Calu3 (cell line): ENCODE measurements at regions not wholly inside any gene's neighbourhood (a gene's known extent, or its start where the extent isn't known, plus 50 kb on each side); places are given as distances from the start of the nearest gene placed in this dataset.
A peak's percentile ranks its signal among the peaks of the same experiment; 100 is the strongest.

Experiments
- BruUV-seq: library from RNA; stranded (reverse); fragments of 400-500 nt; replicated peaks from 2 replicates; lab custom pipeline; 2021; lab: Mats Ljungman, UMichigan
- CTCF ChIA-PET: fragments of 300-600 bp; sonication (Branson Sonifier 250); formaldehyde crosslinking; loops from one replicate; lab custom pipeline; 2022; ENCODE audit warnings: antibody characterized with exemption; lab: Charles Lee
- DNase-seq: peaks from one replicate; pipeline ENCODE4 v3.0.0; 2022
- H3K27ac Mint-ChIP-seq: one replicate; pipeline ENCODE4 v1.8.0; 2022; ENCODE audit warnings: mixed read lengths; ENCODE audit not compliant: unreplicated experiment
- H3K27me3 Mint-ChIP-seq: one replicate; pipeline ENCODE4 v1.8.0; 2022; ENCODE audit warnings: mixed read lengths; ENCODE audit not compliant: unreplicated experiment
- H3K36me3 Mint-ChIP-seq: one replicate; pipeline ENCODE4 v1.8.0; 2022; ENCODE audit warnings: mild to moderate bottlenecking, moderate library complexity, mixed read lengths; ENCODE audit not compliant: insufficient read depth, unreplicated experiment
- H3K4me1 Mint-ChIP-seq: one replicate; pipeline ENCODE4 v1.8.0; 2022; ENCODE audit warnings: mild to moderate bottlenecking, low read depth, mixed read lengths; ENCODE audit not compliant: unreplicated experiment
- H3K4me3 Mint-ChIP-seq: one replicate; pipeline ENCODE4 v1.8.0; 2022; ENCODE audit warnings: mild to moderate bottlenecking, low read depth, moderate library complexity, mixed read lengths; ENCODE audit not compliant: unreplicated experiment
- H3K9me3 Mint-ChIP-seq: one replicate; pipeline ENCODE4 v1.8.0; 2022; ENCODE audit warnings: low read depth, mixed read lengths; ENCODE audit not compliant: unreplicated experiment
- intact Hi-C: fragments of 100-400 bp; cut with micrococcal nuclease; formaldehyde crosslinking; loops from one replicate; pipeline ENCODE4 v1.10.0; 2022; ENCODE audit not compliant: unreplicated experiment
- TF ChIP-seq, protein P1 (sequence below): fragments of 200-600 bp; IDR thresholded peaks from one replicate; pipeline ENCODE4 v1.8.0; 2022; ENCODE audit warnings: antibody characterized with exemption; ENCODE audit not compliant: unreplicated experiment

DNA sequence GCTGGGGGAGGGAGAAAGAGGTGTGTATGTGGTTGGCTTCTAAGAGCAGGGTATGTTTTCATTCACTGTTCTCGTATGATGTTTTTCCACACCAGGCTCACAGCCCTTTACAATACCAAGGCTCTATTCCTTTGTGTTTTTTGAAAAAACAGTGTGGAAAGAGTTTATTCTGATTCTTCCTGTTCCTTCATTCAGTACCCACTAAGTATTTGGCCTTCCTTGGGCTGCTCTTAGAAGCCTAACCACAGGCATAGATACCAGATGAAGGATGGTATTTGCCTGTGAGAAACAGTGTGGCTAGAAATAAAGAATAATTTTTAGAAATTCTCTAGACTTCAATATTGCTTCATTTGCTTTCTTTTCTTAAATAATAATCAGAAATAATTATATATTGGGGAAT is 518.0 kb upstream of the DIPK2B start:
- H3K4me3 Mint-ChIP-seq: no peak overlapping the region
- peaks cover 22% of the 10 kb centered on the region for H3K4me1 Mint-ChIP-seq
- TF ChIP-seq, protein P1, sequence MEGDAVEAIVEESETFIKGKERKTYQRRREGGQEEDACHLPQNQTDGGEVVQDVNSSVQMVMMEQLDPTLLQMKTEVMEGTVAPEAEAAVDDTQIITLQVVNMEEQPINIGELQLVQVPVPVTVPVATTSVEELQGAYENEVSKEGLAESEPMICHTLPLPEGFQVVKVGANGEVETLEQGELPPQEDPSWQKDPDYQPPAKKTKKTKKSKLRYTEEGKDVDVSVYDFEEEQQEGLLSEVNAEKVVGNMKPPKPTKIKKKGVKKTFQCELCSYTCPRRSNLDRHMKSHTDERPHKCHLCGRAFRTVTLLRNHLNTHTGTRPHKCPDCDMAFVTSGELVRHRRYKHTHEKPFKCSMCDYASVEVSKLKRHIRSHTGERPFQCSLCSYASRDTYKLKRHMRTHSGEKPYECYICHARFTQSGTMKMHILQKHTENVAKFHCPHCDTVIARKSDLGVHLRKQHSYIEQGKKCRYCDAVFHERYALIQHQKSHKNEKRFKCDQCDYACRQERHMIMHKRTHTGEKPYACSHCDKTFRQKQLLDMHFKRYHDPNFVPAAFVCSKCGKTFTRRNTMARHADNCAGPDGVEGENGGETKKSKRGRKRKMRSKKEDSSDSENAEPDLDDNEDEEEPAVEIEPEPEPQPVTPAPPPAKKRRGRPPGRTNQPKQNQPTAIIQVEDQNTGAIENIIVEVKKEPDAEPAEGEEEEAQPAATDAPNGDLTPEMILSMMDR: no peak
- H3K27ac Mint-ChIP-seq: no peak overlapping the region
- DNase-seq: no peak
- H3K27me3 Mint-ChIP-seq: no peaks in the 10 kb centered on the region
- H3K36me3 Mint-ChIP-seq: no peaks in the 10 kb centered on the region
- BruUV-seq: no TSS peak
- peaks cover 2% of the 10 kb centered on the region for H3K9me3 Mint-ChIP-seq
- CTCF ChIA-PET: no interaction called here
- intact Hi-C loops: no loop called here

DNA sequence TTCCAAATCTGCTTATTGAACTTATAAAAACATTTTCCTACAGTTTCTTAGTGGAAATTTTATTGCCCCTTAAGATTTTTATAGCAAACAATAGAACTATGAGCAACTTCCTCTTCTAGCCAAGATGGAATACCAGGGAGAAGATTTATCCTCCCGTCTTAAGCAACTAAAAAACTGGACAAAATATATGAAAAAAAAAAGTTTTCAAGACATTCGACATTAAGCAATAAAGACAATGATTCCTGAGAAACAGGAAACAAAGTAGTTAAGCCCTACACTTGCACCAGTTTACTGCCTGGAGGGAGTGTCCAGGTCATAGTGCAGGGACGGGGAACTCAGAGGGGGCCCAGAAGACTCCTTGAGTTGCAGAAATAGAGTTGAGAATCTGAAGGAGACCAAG is 516.1 kb upstream of the DIPK2B start:
- TF ChIP-seq, protein P1: no peak
- CTCF ChIA-PET: no interaction called here
- Mint-ChIP-seq H3K27ac (no peak overlapping the region), H3K4me1 (peaks cover 31% of the 10 kb centered on the region), H3K9me3 (peaks cover 2% of the 10 kb centered on the region), H3K4me3 (no peak overlapping the region), H3K36me3 (no peaks in the 10 kb centered on the region), H3K27me3 (no peaks in the 10 kb centered on the region)
- BruUV-seq: no TSS peak
- DNase-seq: no peak
- intact Hi-C loops: no loop called here

GRCh38 chrX:45715748-45716147 is 515.1 kb upstream of the DIPK2B start:
- Mint-ChIP-seq H3K36me3 (no peaks in the 10 kb centered on the region), H3K27me3 (no peaks in the 10 kb centered on the region), H3K9me3 (peaks cover 2% of the 10 kb centered on the region), H3K4me1 (peaks cover 41% of the 10 kb centered on the region), H3K4me3 (no peak overlapping the region), H3K27ac (no peak overlapping the region)
- DNase-seq: no peak
- TF ChIP-seq, protein P1: no peak
- CTCF ChIA-PET: no interaction called here
- no TSS peak for BruUV-seq
- intact Hi-C loops: no loop called here

DNA sequence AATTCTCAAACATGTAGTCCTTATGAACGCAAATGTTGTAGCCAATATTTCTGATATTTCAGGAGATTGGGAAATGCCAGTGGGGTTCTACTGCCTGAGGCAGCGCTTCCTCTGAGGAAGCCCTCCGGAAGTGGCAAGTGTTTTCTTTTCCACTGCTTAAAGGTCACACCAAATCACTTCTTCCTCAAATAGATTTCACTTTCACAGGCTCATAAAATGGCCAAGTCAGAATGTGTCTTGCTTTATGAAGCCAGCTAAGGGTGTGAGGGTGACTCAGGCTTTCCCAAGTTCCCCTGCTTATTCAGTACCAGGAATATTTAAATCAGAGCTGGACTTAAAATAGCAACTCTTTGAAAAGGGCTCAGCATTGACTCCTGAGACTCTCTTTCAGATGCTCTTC is 514.2 kb upstream of the DIPK2B start:
- Mint-ChIP-seq H3K36me3 (peaks cover 6% of the 10 kb centered on the region), H3K4me1 (peaks cover 46% of the 10 kb centered on the region), H3K27me3 (no peaks in the 10 kb centered on the region), H3K9me3 (peaks cover 2% of the 10 kb centered on the region), H3K4me3 (no peak overlapping the region), H3K27ac (no peak overlapping the region)
- no peak for DNase-seq
- CTCF ChIA-PET: no interaction called here
- TF ChIP-seq, protein P1: no peak
- no TSS peak for BruUV-seq
- intact Hi-C loops: no loop called here

- peaks cover 6% of the 10 kb centered on the region for H3K36me3 Mint-ChIP-seq
- H3K27ac Mint-ChIP-seq: peak overlapping the region; percentile 88
- H3K9me3 Mint-ChIP-seq: no peaks in the 10 kb centered on the region
- CTCF ChIA-PET: no interaction called here
- no peak overlapping the region for H3K4me3 Mint-ChIP-seq
- DNase-seq: no peak
- no TSS peak for BruUV-seq
- peaks cover 56% of the 10 kb centered on the region for H3K4me1 Mint-ChIP-seq
- TF ChIP-seq, protein P1: no peak
- H3K27me3 Mint-ChIP-seq: no peaks in the 10 kb centered on the region
- intact Hi-C loops: no loop called here
These were observed 511.4 kb upstream of the DIPK2B start for GRCh38 chrX:45712067-45712466.
